Heart left ventricle (tissue), 13 donors: ENCODE measurements at regions not wholly inside any gene's neighbourhood (a gene's known extent, or its start where the extent isn't known, plus 50 kb on each side); places are given as distances from the start of the nearest gene placed in this dataset.

Experiments used
- CTCF ChIP-seq, 12 donors: fragments of 200-600 bp; sonication (generic) in 4 of 12; IDR thresholded peaks; one replicate each; pipeline versions ENCODE4 v1.5.0 to v1.8.0; 2018 to 2022; ENCODE audit warnings: antibody characterized with exemption in 12 of 12, mild to moderate bottlenecking in 5 of 12
- POLR2A ChIP-seq, 2 donors: fragments of 450-650 bp; IDR thresholded peaks; one replicate each; pipeline ENCODE4 v1.6.1; 2017; ENCODE audit warnings: antibody characterized with exemption in 2 of 2, mild to moderate bottlenecking in 2 of 2, moderate library complexity in 2 of 2
- donor health status: ischemic (EF 13 %, LVEDD 7.1; RV severe dilation, severe dysfunction).
- donor health status: DM: no; HTN: yes; CAD: no.
- donor health status: DM: no; HTN: no; CAD: no.
- donor health status: ischemic (EF 25% LVEDD 6.9; RV normal size, moderate dysfunction).
- donor health status: ischemic (EF 25% LVEDD 5.7; RV mildly dilated, moderate dysfunction).
- donor health status: ischemic (EF 35%, LVEDD 5.7; RV mildly dilated, moderate dysfunction).
- donor health status: nonischemic (EF 11% LVEDD 7.7; RV severe dilation, severe dysfunction).
- donor health status: DM: yes; HTN: yes; CAD: no.
- donor health status: PGD.
- donor health status: ischemic (EF 29% LVEDD 5.4; RV normal size, mild dysfunction).
- donor health status: nonischemic (EF 23%, LVEDD 6.1; RV moderate dilation, normal function).

GRCh38 chr15:86009727-86010126 lies 69.9 kb upstream of the AGBL1 start:
- no peak for TF ChIP-seq CTCF (IDR thresholded peaks at IDR 0.05)
- TF ChIP-seq POLR2A (IDR thresholded peaks at IDR 0.05), result no peak
